ENCODE measurements at regions not wholly inside any gene's neighbourhood (a gene's known extent, or its start where the extent isn't known, plus 50 kb on each side); places are given as distances from the start of the nearest gene placed in this dataset.

DNA sequence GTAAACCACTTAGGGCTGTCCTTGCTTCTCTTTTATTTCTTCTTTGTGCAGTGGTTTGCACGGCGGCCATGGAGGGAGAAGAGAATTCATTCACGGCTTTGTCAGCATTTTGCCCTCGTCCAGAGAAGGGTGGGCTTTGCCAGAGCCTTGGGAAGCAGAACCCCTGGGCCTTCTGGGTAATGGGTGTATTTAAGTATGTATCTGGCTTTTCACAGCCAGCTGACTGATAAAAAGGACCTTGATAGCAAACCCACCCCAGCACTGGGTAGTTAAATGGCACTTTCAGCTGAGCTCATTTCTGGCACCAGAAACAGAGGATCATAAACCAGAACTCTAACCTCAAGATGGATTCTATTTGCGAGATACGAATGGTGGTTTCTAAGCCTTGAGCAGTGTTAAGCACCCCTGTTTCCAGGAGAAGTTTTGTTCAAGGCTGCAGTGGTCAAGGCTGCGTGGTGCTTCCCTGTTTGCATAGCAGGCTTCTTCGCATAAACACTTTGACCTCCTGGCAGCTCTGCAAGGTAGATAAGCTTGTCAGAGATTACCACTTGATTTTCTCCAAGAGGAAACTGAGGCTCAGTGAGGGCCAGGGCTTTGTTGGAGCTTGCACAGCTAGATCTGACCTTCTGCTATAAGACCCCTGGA lies 441.6 kb upstream of the KLF4 start:
- Histone ChIP-seq H3K4me1 (no peaks in the 10 kb centered on the region), H3K9me3 (no peaks in the 10 kb centered on the region), H3K27me3 (no peaks in the 10 kb centered on the region), H3K27ac (no peak overlapping the region), H3K4me3 (no peak overlapping the region), H3K36me3 (no peaks in the 10 kb centered on the region)
- no peak for DNase-seq
- 50 to 81% methylated on average over 8 of the region's 8 CpGs for WGBS, 2 donors
- intact Hi-C loops (cut with DNase I): no loop called here
- TF ChIP-seq POLR2AphosphoS5 (IDR thresholded peaks at IDR 0.05) (no peak), POLR2A (IDR thresholded peaks at IDR 0.05) (no peak), EP300 (IDR thresholded peaks at IDR 0.05) (no peak)
- TF ChIP-seq, protein P1, sequence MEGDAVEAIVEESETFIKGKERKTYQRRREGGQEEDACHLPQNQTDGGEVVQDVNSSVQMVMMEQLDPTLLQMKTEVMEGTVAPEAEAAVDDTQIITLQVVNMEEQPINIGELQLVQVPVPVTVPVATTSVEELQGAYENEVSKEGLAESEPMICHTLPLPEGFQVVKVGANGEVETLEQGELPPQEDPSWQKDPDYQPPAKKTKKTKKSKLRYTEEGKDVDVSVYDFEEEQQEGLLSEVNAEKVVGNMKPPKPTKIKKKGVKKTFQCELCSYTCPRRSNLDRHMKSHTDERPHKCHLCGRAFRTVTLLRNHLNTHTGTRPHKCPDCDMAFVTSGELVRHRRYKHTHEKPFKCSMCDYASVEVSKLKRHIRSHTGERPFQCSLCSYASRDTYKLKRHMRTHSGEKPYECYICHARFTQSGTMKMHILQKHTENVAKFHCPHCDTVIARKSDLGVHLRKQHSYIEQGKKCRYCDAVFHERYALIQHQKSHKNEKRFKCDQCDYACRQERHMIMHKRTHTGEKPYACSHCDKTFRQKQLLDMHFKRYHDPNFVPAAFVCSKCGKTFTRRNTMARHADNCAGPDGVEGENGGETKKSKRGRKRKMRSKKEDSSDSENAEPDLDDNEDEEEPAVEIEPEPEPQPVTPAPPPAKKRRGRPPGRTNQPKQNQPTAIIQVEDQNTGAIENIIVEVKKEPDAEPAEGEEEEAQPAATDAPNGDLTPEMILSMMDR (IDR thresholded peaks at IDR 0.05): no peak

DNA sequence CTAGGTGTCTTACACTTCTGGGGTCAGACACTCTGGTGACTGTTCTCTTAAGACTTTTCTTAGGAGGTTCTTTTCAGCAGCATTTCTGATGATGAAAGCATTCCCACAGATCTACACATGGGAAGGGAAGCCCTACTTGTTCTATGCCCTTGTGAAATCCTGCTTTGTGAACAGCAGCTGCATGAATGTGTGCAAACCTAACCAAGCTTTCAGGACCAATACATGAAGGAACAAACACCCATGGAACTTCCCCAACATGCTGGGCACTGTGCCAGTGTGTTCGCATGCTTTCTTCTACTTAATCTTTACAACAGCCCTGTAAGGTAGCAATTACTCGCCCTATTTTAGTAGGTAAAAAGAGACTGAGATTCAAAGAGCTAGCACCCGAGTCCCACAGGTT lies 439.9 kb upstream of the KLF4 start:
- peak; percentile 85 for DNase-seq
- WGBS, 2 donors: 9 to 46% methylated on average over 3 of the region's 3 CpGs
- no peaks in the 10 kb centered on the region for H3K27me3 ChIP-seq
- no peaks in the 10 kb centered on the region for H3K9me3 ChIP-seq
- no peaks in the 10 kb centered on the region for H3K4me1 ChIP-seq
- intact Hi-C loops (cut with DNase I): loop anchor here (5.0 kb wide), 1 partner anchor 53 kb away; no protein-coding TSS in a partner anchor
- H3K4me3 ChIP-seq: no peak overlapping the region
- TF ChIP-seq POLR2AphosphoS5 (IDR thresholded peaks at IDR 0.05) (no peak), POLR2A (IDR thresholded peaks at IDR 0.05) (no peak), EP300 (IDR thresholded peaks at IDR 0.05) (no peak)
- TF ChIP-seq, protein P1 (IDR thresholded peaks at IDR 0.05): no peak
- no peak overlapping the region for H3K27ac ChIP-seq
- no peaks in the 10 kb centered on the region for H3K36me3 ChIP-seq

DNA sequence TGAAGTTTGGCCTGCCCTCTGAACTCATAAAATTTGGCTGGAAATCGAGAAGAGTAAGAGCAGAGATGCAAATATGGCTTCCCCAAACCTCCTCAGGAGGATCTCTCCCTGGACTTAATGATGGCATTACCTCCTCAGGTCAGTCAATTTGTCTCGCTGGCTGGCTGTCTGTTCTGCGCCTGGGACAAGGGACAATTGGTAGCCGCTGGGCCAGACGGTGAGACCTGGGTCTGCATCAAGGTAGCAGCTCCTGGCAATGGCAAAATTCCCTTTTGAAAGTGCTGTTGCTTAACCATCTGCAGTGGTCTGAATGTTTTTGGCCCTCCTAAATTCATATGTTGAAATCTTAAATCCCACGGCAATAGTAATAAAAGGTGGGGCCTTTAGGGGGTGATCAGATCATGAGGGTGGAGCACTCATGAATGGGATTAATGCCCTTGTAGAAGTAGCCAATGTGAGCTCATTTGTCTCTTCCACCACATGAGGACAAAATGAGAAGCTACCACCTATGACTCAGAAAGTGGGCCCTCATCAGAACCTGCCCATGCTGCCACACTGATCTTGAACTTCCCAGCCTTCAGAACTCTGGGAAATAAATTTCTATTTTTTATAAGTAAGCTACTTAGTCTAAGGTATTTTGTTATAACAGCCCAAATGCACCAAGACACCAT lies 439.3 kb upstream of the KLF4 start:
- WGBS, 2 donors: 68 to 73% methylated on average over 6 of the region's 6 CpGs
- Histone ChIP-seq H3K27me3 (no peaks in the 10 kb centered on the region), H3K27ac (peak overlapping the region in 1 of 4 donors; percentile 27), H3K9me3 (no peaks in the 10 kb centered on the region), H3K4me1 (no peaks in the 10 kb centered on the region), H3K36me3 (no peaks in the 10 kb centered on the region), H3K4me3 (no peak overlapping the region)
- intact Hi-C loops (cut with DNase I): loop anchor here (5.0 kb wide), 1 partner anchor 53 kb away; no protein-coding TSS in a partner anchor
- TF ChIP-seq POLR2A (IDR thresholded peaks at IDR 0.05): no peak
- no peak for TF ChIP-seq POLR2AphosphoS5 (IDR thresholded peaks at IDR 0.05)
- TF ChIP-seq, protein P1 (IDR thresholded peaks at IDR 0.05): no peak
- TF ChIP-seq EP300 (IDR thresholded peaks at IDR 0.05): no peak
- DNase-seq: no peak

DNA sequence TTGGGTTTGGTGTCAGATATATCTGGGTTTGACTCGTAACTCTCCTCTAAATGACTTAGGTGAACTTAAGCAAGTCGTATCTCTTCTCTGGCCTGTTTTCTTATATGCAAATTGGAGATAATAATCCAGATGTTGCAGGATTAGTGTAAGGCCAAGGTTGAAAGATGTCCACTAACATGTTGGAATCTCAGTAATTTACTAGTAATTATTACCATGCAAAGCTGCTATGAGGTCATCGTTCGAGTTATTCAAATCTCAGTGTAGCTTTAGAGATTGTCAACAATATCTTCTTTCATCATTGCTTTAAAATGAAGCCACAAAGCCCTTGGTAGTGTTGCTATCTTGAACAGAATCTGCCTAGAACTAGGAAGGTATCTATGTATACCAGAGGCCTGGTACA lies 437.7 kb upstream of the KLF4 start:
- Histone ChIP-seq H3K4me1 (peaks cover 0 to 7% (median 4%) of the 10 kb centered on the region in 4 donors), H3K4me3 (no peak overlapping the region), H3K27ac (no peak overlapping the region), H3K9me3 (no peaks in the 10 kb centered on the region), H3K36me3 (no peaks in the 10 kb centered on the region), H3K27me3 (no peaks in the 10 kb centered on the region)
- 95 to 96% methylated on average over 4 of the region's 4 CpGs for WGBS, 2 donors
- TF ChIP-seq POLR2AphosphoS5 (IDR thresholded peaks at IDR 0.05): no peak
- no peak for TF ChIP-seq EP300 (IDR thresholded peaks at IDR 0.05)
- TF ChIP-seq, protein P1 (IDR thresholded peaks at IDR 0.05): no peak
- no peak for TF ChIP-seq POLR2A (IDR thresholded peaks at IDR 0.05)
- no peak for DNase-seq
- intact Hi-C loops (cut with DNase I): loop anchor here (5.0 kb wide), 1 partner anchor 55 kb away; no protein-coding TSS in a partner anchor
